ENCODE measurements at regions not wholly inside any gene's neighbourhood (a gene's known extent, or its start where the extent isn't known, plus 50 kb on each side); places are given as distances from the start of the nearest gene placed in this dataset.

- Histone ChIP-seq H3K27me3 (ENCODE audit: insufficient read depth, poor library complexity, severe bottlenecking) (no peaks in the 10 kb centered on the region), H3K27ac (replicated peaks) (no peak overlapping the region), H3K4me3 (replicated peaks; ENCODE audit: insufficient read depth, low read length) (no peak overlapping the region)
- TF ChIP-seq SPI1 (IDR thresholded peaks at IDR 0.05; ENCODE audit: borderline replicate concordance, low read depth) = no peak
- TF ChIP-seq POLR2AphosphoS5 (IDR thresholded peaks at IDR 0.05; ENCODE audit: low read depth) = no peak
- TF ChIP-seq CTCF (IDR thresholded peaks at IDR 0.05; ENCODE audit: insufficient read depth, low read length) = no peak
- TF ChIP-seq REST (IDR thresholded peaks at IDR 0.05; ENCODE audit: insufficient replicate concordance, low read depth) = no peak
- no peak for TF ChIP-seq GABPA (IDR thresholded peaks at IDR 0.05; ENCODE audit: low read depth)
- no peak for DNase-seq (ENCODE audit: low read depth in 1 of 2, low spot score in 1 of 2)
These were observed 81.9 kb downstream of the PJA1 start for GRCh38 chrX:69083361-69083760.

GRCh38 chrX:69082753-69083150 lies 82.5 kb downstream of the PJA1 start:
- H3K27me3 ChIP-seq (ENCODE audit: insufficient read depth, poor library complexity, severe bottlenecking) = no peaks in the 10 kb centered on the region
- no peak for DNase-seq (ENCODE audit: low read depth in 1 of 2, low spot score in 1 of 2)
- no peak for TF ChIP-seq SPI1 (IDR thresholded peaks at IDR 0.05; ENCODE audit: borderline replicate concordance, low read depth)
- no peak for TF ChIP-seq GABPA (IDR thresholded peaks at IDR 0.05; ENCODE audit: low read depth)
- no peak for TF ChIP-seq POLR2AphosphoS5 (IDR thresholded peaks at IDR 0.05; ENCODE audit: low read depth)
- TF ChIP-seq CTCF (IDR thresholded peaks at IDR 0.05; ENCODE audit: insufficient read depth, low read length) = no peak
- TF ChIP-seq REST (IDR thresholded peaks at IDR 0.05; ENCODE audit: insufficient replicate concordance, low read depth) = no peak
- H3K4me3 ChIP-seq (replicated peaks; ENCODE audit: insufficient read depth, low read length) = no peak overlapping the region
- H3K27ac ChIP-seq (replicated peaks) = no peak overlapping the region

GRCh38 chrX:69082055-69082752 lies 83.0 kb downstream of the PJA1 start:
- H3K27ac ChIP-seq (replicated peaks) = no peak overlapping the region
- no peak for DNase-seq (ENCODE audit: low read depth in 1 of 2, low spot score in 1 of 2)
- no peaks in the 10 kb centered on the region for H3K27me3 ChIP-seq (ENCODE audit: insufficient read depth, poor library complexity, severe bottlenecking)
- H3K4me3 ChIP-seq (replicated peaks; ENCODE audit: insufficient read depth, low read length) = no peak overlapping the region
- no peak for TF ChIP-seq GABPA (IDR thresholded peaks at IDR 0.05; ENCODE audit: low read depth)
- no peak for TF ChIP-seq SPI1 (IDR thresholded peaks at IDR 0.05; ENCODE audit: borderline replicate concordance, low read depth)
- TF ChIP-seq REST (IDR thresholded peaks at IDR 0.05; ENCODE audit: insufficient replicate concordance, low read depth) = no peak
- TF ChIP-seq CTCF (IDR thresholded peaks at IDR 0.05; ENCODE audit: insufficient read depth, low read length) = no peak
- no peak for TF ChIP-seq POLR2AphosphoS5 (IDR thresholded peaks at IDR 0.05; ENCODE audit: low read depth)

All from HL-60 (cell line).